Amniotic epithelial cell (primary cell): ENCODE measurements at regions not wholly inside any gene's neighbourhood (a gene's known extent, or its start where the extent isn't known, plus 50 kb on each side); places are given as distances from the start of the nearest gene placed in this dataset.

ENCODE experiments used
- DNase-seq: peaks from one replicate; pipeline ENCODE4 v3.0.0-alpha.2; 2010; ENCODE audit warnings: low read depth

- DNase-seq = no peak
Measured at GRCh38 chr6:163984124-163984936, 569.8 kb downstream of the QKI start.

GRCh38 chr6:163983679-163984078 lies 569.2 kb downstream of the QKI start:
- no peak for DNase-seq

GRCh38 chr6:163974322-163974721 lies 559.8 kb downstream of the QKI start:
- no peak for DNase-seq

- no peak for DNase-seq
Measured at GRCh38 chr6:163971841-163972838, 557.6 kb downstream of the QKI start.

- no peak for DNase-seq
Measured at GRCh38 chr6:163970846-163971564, 556.5 kb downstream of the QKI start.

GRCh38 chr6:163965426-163966348 lies 551.2 kb downstream of the QKI start:
- DNase-seq = no peak

GRCh38 chr6:163964789-163965188 lies 550.3 kb downstream of the QKI start:
- no peak for DNase-seq

GRCh38 chr6:163963205-163964120 lies 548.9 kb downstream of the QKI start:
- DNase-seq = no peak

- no peak for DNase-seq
Measured at GRCh38 chr6:163962627-163963117, 548.2 kb downstream of the QKI start.

GRCh38 chr6:163960128-163960527 lies 545.6 kb downstream of the QKI start:
- DNase-seq = no peak

- DNase-seq = no peak
Measured at GRCh38 chr6:163958646-163959045, 544.1 kb downstream of the QKI start.

GRCh38 chr6:163956571-163957407 lies 542.3 kb downstream of the QKI start:
- peak; percentile 36 for DNase-seq

GRCh38 chr6:163955756-163956155 lies 541.2 kb downstream of the QKI start:
- DNase-seq = no peak

GRCh38 chr6:163955096-163955495 lies 540.6 kb downstream of the QKI start:
- DNase-seq = peak; percentile 2

GRCh38 chr6:163954088-163954775 lies 539.7 kb downstream of the QKI start:
- no peak for DNase-seq

- no peak for DNase-seq
Measured at GRCh38 chr6:163952005-163952404, 537.5 kb downstream of the QKI start.

- no peak for DNase-seq
Measured at GRCh38 chr6:163951326-163951725, 536.8 kb downstream of the QKI start.

- DNase-seq = no peak
Measured at GRCh38 chr6:163950159-163950558, 535.6 kb downstream of the QKI start.
